Astrocyte of the cerebellum (primary cell): ENCODE measurements at regions not wholly inside any gene's neighbourhood (a gene's known extent, or its start where the extent isn't known, plus 50 kb on each side); places are given as distances from the start of the nearest gene placed in this dataset.

ENCODE experiments used
- DNase-seq: peaks from one replicate; pipeline ENCODE4 v3.0.0-alpha.2; 2011; ENCODE audit warnings: low read depth
- H3K4me3 ChIP-seq: 2 replicates; pipeline ENCODE4 v1.5.1; 2011; ENCODE audit warnings: mild to moderate bottlenecking, low read depth, low read length, moderate library complexity
- CTCF ChIP-seq: IDR thresholded peaks from 2 replicates; pipeline ENCODE4 v1.5.1; 2012; ENCODE audit warnings: low read length, low read depth, moderate library complexity, mild to moderate bottlenecking; ENCODE audit errors: missing control alignments
- in situ Hi-C: cut with HindIII; loops from 2 replicates; pipeline ENCODE4 v1.10.0; 2017; ENCODE audit warnings: low sequenced_read_pairs

- no peak for TF ChIP-seq CTCF
- no peak for DNase-seq
- in situ Hi-C loops = no loop called here
- no peak overlapping the region for H3K4me3 ChIP-seq
These were observed 304.7 kb upstream of the SYT4 start for GRCh38 chr18:43581936-43582519.

- DNase-seq = peak; percentile 35
- in situ Hi-C loops = no loop called here
- no peak overlapping the region for H3K4me3 ChIP-seq
- TF ChIP-seq CTCF = peak; percentile 77
These were observed 310.4 kb upstream of the SYT4 start for GRCh38 chr18:43587538-43588153.

GRCh38 chr18:43588838-43589237 lies 311.5 kb upstream of the SYT4 start:
- no peak for DNase-seq
- no peak for TF ChIP-seq CTCF
- H3K4me3 ChIP-seq = no peak overlapping the region
- in situ Hi-C loops = no loop called here

GRCh38 chr18:43589611-43590151 lies 312.4 kb upstream of the SYT4 start:
- no peak for TF ChIP-seq CTCF
- H3K4me3 ChIP-seq = no peak overlapping the region
- no peak for DNase-seq
- in situ Hi-C loops = no loop called here

- no peak for DNase-seq
- H3K4me3 ChIP-seq = no peak overlapping the region
- TF ChIP-seq CTCF = no peak
- in situ Hi-C loops = no loop called here
These were observed 313.1 kb upstream of the SYT4 start for GRCh38 chr18:43590182-43590903.

GRCh38 chr18:43592269-43592668 lies 315.0 kb upstream of the SYT4 start:
- H3K4me3 ChIP-seq = no peak overlapping the region
- no peak for DNase-seq
- TF ChIP-seq CTCF = no peak
- in situ Hi-C loops = no loop called here
